ENCODE measurements at regions not wholly inside any gene's neighbourhood (a gene's known extent, or its start where the extent isn't known, plus 50 kb on each side); places are given as distances from the start of the nearest gene placed in this dataset.
A peak's percentile ranks its signal among the peaks of the same experiment; 100 is the strongest.

DNA sequence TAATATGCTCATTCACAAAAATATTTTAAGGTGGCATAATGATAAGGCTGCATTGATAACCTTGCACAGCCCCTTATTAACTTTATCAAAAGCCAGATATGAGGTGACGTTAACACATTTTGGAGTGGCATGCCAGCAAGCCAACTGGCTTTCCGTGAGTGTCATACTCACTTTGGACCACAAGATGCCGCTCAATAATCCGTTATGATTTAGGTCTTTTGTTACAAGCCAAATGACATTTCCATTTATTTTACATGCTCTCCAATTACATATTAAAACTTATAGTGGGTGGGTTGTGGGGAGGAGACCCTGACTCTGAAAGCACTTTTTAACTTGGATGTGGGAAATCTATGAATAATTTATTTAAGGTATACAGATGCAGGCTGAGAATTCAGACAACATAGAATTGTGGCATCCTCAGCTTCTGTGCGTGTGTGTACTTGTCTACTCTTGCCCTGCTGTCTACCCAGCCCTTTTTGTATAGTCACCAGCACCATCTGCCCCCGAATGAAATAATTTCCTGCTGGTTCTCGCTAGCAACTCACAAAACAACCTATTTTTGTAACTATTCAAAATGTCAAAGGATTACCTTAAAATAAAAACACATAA is 305.1 kb downstream of the PSAT1 start:
- DNase-seq (ENCODE audit: low read depth), result peak; percentile 73
- TF ChIP-seq, protein P1, sequence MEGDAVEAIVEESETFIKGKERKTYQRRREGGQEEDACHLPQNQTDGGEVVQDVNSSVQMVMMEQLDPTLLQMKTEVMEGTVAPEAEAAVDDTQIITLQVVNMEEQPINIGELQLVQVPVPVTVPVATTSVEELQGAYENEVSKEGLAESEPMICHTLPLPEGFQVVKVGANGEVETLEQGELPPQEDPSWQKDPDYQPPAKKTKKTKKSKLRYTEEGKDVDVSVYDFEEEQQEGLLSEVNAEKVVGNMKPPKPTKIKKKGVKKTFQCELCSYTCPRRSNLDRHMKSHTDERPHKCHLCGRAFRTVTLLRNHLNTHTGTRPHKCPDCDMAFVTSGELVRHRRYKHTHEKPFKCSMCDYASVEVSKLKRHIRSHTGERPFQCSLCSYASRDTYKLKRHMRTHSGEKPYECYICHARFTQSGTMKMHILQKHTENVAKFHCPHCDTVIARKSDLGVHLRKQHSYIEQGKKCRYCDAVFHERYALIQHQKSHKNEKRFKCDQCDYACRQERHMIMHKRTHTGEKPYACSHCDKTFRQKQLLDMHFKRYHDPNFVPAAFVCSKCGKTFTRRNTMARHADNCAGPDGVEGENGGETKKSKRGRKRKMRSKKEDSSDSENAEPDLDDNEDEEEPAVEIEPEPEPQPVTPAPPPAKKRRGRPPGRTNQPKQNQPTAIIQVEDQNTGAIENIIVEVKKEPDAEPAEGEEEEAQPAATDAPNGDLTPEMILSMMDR (conservative IDR thresholded peaks at IDR 0.05; ENCODE audit: low read depth, low read length), result peak; percentile 85
- H3K4me3 ChIP-seq (ENCODE audit: low read depth, low read length), result no peak overlapping the region

DNA sequence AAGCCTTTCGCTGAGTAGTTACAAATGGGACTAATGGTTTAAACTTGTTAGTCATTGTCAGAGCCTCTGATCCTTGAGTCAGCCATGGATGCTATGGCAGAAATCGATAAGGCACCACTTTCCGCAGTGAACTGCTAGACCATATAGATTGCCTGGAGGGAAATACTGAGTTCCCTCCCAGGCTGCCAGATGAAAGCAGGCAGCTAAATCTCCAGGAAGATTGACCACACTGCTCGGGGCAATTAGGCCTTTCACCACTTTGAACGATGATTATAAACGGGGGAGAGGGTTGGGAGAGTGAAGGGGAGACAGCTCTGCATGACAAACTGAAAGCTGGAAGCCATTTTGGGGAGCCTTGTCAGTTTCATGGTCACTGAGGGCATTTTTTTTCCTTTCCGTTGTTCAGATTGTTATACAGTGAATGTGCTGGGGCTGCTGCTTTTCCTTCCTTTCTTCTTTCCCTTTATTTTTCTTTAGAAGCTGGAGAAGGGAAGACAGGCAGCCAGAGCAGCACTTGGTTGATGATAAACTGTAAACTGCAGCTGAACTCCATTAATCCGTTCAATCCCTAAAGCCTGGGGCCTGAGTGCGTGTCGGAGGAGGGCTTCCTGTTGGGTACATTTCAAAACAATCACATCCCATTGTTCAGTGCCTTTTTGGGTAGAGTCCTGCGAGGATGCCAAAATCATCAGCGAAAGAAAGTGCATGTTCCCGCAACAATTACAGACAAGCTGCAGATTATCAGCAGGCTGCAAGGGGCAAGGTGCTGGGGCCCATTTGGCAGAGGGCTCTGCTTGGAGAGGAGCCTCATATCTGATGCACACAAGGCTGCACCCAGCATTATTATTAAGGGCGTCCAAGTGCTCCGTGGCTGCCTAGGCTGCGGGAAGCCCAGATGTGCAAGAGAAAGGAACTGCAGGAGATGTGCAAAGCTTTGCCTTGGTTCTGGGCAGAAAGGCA is 308.4 kb downstream of the PSAT1 start:
- H3K4me3 ChIP-seq (ENCODE audit: low read depth, low read length), result no peak overlapping the region
- TF ChIP-seq, protein P1 (conservative IDR thresholded peaks at IDR 0.05; ENCODE audit: low read depth, low read length), result no peak
- DNase-seq (ENCODE audit: low read depth), result peak; percentile 17

DNA sequence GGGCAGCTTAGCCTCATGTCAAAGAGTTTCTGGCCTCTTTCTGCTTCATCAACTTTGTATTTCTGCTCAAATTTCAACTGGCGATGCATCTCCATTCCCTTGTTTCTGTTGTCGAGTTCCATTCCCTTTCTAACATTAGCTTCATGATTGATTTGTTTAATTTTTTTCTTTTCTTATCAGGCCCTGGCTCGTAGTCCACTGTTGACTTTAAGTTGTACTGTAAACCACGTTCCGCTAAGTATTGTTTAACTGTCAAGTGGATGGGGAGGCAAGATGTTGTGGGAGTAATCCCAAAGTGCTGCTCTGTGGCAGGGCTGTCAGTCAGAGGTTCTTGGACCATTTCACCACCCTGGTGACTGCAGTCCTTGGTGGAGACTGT is 309.1 kb downstream of the PSAT1 start:
- no peak overlapping the region for H3K4me3 ChIP-seq (ENCODE audit: low read depth, low read length)
- no peak for DNase-seq (ENCODE audit: low read depth)
- TF ChIP-seq, protein P1 (conservative IDR thresholded peaks at IDR 0.05; ENCODE audit: low read depth, low read length), result no peak

DNA sequence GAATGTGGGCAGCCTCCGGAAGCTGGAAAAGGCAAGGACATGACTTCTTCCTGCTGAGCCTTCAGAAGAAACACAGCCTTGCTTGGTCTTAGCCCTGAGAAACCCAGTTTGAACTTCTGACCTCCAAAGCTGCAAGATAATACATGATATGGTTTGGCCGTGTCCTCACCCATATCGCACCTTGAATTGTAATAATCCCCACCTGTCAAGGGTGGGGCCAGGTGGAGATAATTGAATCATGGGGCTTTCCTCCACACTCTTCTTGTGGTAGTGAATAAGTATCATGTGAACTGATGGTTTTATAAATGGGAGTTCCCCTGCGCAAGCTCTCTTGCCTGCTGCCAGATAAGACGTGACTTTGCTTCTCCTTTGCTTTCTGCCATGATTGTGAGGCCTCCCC is 310.9 kb downstream of the PSAT1 start:
- no peak overlapping the region for H3K4me3 ChIP-seq (ENCODE audit: low read depth, low read length)
- TF ChIP-seq, protein P1 (conservative IDR thresholded peaks at IDR 0.05; ENCODE audit: low read depth, low read length), result no peak
- DNase-seq (ENCODE audit: low read depth), result no peak

DNA sequence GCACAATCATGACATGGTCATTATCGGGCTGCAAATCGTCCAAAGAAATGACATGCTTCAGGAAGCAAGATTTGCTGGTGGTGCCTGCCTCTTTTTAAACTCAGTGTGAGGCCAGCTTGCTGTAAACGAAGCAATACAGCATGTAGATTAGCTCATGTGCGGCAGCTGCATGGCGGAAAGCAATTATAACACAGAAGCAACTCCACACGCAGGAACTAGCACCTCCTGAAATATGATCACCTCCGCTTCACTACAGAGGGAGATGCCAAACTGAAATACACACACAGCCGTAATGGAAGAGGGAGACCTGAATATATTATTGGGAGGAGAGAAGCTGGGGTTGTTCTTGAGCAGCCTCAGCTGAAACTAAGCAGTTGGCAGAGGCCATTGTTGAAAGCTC is 312.5 kb downstream of the PSAT1 start:
- H3K4me3 ChIP-seq (ENCODE audit: low read depth, low read length), result no peak overlapping the region
- no peak for DNase-seq (ENCODE audit: low read depth)
- TF ChIP-seq, protein P1 (conservative IDR thresholded peaks at IDR 0.05; ENCODE audit: low read depth, low read length), result no peak

DNA sequence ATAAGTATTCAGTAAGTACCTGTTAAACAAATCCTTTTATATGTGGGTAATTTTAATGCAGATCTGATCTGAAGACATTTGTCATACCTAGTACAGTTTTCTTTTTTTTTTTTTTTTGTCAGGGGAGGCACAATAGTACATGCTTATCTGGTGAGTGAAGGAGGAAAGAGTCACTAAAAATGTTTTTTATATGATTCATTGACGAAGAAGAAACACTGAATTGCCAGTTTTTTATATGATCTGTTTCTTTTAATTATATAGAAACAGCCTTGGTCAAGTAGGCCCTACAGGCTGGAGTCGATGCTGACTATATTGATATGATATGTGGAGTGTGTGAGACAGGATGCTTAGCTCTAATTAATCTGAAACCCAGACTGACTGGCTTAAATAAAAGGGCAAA is 315.2 kb downstream of the PSAT1 start:
- TF ChIP-seq, protein P1 (conservative IDR thresholded peaks at IDR 0.05; ENCODE audit: low read depth, low read length), result no peak
- no peak overlapping the region for H3K4me3 ChIP-seq (ENCODE audit: low read depth, low read length)
- no peak for DNase-seq (ENCODE audit: low read depth)
